HG03039 (cell line): ENCODE measurements at regions not wholly inside any gene's neighbourhood (a gene's known extent, or its start where the extent isn't known, plus 50 kb on each side); places are given as distances from the start of the nearest gene placed in this dataset.

Source experiments
- ATAC-seq: cut with Tn5 transposase; IDR thresholded peaks from one replicate; pipeline ENCODE4 v1.9.1; 2021; ENCODE audit warnings: mild to moderate bottlenecking, moderate library complexity; ENCODE audit not compliant: unreplicated experiment

DNA sequence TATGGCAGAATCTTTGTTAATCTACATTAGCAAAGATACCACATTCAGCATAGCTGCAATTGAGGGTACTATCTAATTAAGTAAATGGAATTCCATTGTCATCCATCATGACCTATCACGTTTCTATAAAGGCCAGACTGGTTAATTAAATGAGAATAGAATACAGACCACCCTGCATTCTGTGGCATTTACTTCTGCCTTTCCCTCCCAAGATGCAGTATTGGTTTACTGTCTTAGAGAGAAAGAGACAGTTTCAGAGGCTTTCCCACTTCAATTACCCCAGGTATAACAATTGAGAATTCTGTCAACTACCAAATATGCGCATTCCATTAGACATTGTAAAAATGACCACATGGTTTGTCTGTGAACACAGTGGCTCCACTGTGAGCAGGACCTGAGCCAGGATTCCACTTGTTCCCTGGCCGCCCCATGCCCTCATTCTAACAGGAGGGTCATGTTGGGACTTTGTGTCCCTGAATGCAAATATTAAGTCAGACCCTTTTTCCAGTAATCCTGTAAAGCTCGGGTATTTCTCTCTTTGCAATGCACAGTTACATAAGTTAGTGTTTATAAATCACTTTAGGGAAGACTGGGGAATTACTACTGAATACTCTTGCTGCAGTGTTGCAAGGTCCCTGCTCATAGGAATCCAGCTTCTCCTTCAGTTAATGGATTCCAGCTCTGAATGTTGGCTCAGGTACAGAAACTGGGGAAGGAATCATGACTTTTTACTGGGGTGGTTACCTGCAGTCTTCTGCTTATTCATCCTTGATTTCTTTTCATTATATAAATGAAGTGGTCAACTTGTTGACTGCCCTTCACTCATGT is 261.0 kb downstream of the PDGFC start:
- no peak for ATAC-seq

DNA sequence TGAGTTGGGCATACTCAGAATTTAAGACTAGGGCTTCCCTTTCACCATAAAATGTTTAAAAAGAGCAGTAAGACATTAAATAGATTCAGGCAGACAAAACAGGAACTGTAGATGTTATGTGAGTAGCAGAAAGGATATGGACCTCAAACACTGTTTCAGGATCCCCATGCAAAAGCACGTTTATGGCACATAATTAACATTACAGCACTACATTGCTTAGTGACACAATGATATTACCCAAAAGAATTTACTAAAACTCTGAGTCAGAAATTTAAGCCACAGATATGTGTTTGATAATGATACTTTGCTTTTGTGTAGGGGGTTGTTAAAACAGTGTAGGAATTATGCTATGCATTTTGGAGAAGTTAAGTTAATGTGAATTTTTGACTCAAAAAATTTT is 266.3 kb downstream of the PDGFC start:
- ATAC-seq, result no peak

DNA sequence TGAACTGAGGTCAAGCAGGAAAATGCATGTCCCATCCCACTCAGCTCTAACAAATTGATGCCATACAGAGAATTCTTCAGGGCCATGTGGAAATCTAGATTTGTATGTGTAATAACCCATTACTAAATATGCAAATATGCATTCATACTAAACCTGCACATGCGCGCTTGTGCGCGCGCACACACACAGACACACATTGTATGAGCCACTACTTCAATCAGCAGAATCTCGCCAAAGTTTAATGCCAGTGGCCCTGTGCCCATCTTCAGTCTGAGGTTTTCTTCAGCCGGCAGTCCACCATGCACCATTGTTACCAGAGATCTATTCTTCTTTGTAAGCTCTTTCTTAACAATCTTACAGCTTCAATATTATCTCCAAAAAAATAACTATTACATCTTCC is 276.4 kb downstream of the PDGFC start:
- ATAC-seq, result no peak

DNA sequence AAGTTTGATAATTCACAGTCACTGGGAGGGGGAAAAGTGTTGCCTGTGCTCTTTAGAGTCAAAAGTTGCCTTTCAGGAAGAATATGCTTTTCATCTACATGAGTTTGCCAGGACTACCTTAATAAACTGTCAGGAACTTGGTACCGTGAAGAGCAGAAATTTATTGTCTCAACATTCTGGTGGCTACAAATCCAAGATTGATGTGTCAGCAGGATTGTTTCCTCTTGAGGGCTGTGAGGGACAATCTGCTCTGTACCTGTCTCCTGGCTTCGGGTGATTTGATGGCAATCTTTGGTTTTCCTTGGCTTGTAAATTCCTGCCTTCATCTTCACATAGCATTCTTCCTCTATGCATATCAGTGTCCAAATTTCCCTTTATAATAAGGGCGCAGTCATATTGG is 277.2 kb downstream of the PDGFC start:
- no peak for ATAC-seq

DNA sequence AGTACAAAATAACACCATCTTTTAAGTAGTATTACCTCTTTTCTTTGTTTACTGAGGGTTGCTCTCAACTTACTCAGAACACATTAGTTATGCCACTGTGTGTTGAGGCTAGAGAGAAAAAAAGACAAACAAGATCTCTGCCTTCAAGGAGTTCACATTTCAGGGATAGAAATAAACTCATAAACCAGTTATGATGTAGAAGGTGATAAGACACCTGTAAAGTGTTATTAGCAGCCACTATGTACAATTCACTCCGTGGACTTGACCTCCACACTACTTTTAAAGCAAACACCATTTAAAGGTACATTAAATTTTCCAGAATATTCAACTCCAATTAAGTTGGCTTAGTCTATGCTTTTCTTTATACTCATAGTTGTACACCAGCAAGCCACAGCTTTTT is 278.0 kb downstream of the PDGFC start:
- no peak for ATAC-seq

DNA sequence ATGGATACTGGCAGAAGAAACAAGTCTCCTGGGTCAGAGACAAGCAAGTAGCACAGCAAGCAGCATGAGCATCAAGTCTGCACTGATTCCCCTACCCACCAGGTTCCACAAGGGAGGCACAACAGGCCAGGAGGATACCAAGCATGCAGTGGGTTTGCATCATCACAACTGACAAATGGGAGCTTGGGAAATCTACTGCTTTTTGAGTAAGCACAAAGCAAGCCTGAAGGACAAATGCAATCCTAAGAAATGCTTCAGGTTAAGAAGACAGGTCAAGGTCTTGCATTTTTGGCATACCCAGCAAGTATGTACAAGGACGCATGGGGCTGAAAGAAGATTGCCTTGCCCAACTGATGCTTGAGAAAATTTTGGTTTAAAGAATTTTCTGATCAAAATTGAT is 279.6 kb downstream of the PDGFC start:
- ATAC-seq, result no peak

DNA sequence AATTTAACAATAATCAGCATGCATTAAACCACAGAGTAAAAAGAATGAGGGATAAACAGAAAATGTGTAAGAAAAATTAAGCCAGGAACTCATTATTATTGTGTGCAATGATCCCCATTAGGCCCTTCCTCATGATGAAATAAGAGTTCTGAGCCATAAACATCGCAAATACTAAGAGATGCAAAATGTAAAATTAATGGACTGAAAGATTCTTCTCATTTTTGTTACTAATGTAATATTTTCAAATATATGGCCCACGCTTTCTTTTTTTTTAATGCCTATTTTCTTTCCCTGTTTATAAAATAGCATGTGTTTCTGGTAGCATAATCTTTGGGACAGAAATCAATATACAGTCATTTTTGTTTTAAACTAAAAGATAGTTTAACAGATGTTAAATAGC is 281.0 kb downstream of the PDGFC start:
- ATAC-seq, result no peak

DNA sequence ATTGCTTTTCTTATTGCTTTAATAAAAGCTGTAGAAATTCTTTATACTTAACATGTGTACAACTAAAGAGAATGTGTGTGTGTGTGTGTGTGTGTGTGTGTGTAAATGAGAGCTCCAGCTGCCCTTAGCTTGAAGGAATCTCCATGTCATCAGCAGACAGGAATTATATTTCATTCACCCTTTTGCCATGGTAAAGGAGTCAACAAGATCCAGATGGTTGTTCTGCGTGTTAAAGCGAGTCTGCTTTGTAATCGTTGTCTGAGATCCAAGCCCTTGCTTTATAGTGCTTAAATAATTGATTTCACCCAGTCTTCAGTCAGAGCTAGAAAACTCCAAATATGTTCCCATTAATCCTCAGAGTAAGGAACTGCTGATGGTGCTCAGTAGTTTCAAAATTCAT is 285.5 kb downstream of the PDGFC start:
- no peak for ATAC-seq

DNA sequence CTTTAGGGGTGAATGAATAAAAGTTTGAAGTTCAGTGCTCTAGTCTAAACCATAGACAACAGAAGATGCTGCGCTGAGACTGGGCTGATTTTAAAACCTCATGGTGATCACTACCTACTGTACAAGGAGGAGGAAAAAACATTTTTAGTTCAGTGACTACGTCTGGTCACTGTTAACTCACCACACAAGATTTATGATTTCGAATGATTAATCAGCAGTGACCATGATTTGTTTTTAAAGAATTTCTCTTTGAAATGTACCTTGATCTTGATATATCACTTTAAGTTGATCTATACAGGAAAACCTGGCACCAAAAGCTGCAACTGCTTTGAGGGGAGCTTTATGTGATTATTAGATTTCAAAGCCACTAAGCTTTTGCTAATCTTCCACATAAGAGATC is 286.3 kb downstream of the PDGFC start:
- ATAC-seq, result no peak

DNA sequence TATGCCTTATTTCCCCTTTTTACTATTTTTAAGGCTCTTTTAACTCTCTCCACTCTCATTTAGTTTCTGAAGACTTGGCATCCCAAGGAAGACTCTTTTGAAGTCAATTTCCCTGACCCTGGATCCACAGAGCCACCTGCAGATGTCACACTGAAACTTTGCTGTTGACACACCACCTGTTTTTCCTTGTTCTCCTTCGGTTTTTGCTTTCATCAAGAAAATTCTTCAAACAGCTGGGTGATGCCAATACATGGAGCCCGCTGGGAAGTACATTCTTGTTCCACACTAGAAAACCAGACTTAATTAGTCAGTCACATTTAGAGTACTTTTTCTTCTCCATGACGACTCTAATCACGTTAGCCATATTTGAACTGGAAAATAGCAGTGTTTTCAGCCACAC is 293.9 kb downstream of the PDGFC start:
- no peak for ATAC-seq

DNA sequence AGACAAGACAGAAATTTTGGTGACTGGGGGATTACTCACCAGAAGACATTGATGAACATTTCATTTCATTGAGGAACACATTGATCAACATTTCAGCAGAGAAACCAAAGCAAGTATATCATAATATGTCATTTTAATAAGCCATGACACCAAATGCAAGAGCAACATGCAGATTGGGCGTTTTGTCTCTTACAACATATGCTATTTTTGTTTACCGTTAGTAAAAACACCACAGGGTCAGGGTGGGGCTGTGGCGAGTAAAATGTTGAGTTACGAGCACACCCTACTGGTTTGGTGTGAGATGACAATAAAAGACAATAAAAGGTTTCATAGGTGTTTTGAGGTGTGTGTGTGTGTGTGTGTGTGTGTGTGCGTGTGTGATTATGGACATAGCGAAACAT is 294.5 kb downstream of the PDGFC start:
- no peak for ATAC-seq

DNA sequence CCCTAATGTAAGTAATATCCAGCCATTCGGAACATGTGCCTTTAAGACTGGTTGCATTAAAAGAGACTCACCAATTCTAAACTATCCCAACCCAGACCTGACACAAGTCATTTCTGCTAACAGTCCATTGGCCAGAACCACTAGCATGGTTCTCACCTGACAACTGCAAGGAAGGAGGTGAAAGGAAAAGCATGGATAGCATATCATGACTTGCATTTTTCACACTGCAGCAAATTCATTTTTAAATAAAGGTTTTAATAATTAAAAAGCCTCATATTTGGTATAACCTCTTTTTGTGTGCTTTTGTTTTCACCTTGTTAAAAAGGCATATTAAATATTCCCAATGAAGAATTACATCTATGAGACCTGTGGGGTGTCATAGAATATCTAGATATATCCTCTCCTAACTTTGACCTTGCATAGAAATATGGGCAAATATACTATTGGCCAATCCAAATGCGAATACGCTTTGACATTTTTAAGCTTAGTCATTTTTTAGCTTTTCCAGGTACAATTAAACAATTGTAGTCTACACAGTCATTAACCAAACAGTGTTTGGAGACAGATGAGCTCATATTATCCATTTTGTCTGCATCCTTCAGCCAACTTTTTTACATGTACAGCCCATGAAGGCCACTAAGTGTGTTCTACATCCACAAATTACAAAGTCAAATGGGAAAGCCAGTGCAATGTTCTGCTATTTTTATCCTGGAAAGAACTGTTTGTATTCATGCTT is 295.3 kb downstream of the PDGFC start:
- no peak for ATAC-seq

DNA sequence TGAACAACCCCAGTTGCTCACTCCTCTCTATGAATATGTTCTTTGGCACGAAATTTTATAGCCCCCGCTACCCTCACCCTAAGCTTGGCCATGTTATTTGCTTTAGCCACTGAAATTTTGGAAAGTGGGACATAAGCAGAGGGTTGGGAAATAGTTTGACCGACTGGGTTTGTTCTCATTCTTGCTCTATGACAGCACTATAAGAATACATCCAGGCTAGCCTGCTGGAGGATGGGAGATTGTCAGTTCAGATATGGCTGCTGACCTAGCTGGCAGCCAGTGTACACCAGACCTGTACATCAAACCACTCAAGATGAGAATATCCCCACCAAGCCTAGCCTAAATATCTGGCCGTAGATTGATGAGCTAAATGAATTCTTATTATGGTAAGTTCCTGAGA is 298.1 kb downstream of the PDGFC start:
- ATAC-seq, result no peak

DNA sequence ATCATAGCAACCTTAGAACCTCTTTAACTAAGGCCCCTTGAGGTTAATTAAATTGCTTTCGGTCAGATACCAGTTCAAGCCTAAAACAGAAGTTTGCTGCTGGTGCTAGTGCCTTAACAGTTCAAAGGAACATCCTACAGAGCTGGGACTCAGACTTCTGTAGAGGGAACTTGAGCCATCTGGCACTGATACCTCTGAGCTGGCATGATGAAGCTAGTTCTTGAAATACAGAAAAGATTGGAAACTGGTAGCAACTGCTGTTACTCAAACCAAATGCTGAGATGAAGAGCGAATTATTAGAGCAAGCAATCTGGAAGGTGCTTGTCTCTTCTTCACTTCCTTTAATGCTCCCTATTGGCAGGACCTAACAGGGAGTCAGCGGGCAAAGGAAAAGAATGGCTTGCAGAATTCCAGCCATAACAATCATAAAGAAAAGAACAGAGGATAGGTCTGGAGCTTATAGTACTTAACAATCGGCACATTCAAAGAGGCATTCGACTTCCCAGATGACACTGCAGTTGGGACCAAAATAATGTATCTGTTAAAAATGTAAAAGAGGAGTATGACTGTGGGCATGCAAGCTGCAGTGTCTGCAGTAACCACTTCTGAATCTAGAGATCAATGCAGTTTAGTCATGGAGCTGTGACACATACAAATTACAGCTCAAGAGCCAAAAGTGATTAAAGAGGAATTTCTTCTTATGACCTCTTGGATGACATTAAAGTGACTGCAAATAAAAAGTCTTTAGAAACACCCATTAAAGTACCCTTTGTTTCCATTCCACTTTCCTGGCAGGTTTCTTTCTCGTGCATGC is 298.9 kb downstream of the PDGFC start:
- no peak for ATAC-seq

DNA sequence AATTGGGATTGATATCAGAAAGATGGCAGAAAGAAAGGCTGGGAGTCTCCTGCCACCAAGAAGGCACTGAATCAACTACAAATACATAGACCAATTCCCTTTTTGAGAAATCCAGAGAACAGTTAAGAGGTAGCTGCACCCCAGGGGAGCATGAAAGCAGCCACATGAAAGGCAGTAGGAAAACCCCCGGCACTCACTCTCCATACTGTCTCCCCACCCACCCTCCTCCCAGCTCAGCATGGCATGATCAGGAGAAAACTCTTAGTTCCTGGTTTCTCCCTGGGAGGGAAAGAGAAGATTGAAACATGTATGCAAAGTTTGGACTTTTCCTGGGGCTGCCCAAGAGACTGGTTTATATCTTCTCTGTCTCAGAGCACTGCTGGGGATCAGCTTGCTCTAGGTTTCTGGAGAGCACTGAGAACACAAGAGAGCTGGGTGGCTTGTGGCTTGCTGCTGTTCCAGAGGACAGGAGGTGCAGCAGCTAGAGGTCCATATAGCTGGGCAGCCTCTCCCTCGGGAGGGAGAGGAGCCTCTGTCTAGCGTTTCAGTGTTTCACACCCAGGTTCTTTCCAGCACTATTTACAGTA is 305.7 kb downstream of the PDGFC start:
- ATAC-seq, result no peak

DNA sequence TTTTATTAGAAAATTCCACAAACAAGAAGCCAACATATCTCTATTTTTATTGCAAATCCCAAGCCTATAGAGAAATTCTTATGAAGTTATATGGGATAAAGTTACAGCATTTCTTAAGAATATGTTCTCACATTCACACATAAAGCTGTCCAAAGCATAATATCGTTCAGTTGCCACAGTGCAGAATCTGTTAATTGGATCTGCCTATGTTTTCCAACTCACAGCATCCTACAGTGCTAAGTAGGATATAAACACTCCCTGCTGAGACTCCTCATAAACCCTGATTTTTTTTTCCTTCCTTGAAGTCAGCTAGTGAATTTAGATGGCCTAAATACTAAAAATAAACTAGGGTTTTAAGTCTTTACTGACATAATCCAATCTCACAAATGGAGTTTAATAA is 307.9 kb downstream of the PDGFC start:
- ATAC-seq, result no peak

DNA sequence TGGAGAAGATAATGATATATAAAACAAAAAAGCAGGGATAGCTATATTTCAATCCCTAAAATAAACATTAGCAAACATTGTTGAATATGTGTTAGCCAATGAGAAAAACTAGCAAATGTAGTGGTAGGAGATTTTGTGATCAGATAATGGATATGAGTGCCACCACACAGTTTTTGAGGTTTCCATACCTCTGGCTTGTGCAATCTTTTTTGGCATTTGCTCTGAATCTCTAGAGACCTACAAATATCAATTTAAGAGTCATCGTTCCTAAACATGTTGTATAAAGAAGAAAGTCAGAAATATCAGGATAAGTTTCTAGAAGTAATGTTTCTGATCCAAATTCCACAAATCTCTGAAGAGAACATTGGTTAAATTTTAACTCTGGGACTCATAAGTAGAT is 308.7 kb downstream of the PDGFC start:
- ATAC-seq, result no peak

DNA sequence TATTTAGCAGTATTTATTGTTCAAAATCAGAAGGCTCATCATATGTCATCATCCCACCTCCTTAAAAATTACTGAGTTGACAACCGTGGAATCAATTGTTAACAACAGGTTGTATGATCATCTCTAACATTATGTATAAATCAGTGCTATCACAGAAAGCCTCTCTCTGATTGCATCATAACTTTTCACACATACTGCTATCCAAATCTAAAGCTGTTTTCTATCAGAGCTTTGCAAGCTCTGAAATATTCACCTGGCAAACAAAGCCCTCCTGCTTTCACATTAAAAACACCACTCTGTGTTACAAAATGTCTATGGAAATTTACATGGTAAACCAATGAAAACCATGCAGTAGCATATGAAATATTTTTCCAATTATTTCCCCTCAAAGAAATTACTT is 310.0 kb downstream of the PDGFC start:
- no peak for ATAC-seq

DNA sequence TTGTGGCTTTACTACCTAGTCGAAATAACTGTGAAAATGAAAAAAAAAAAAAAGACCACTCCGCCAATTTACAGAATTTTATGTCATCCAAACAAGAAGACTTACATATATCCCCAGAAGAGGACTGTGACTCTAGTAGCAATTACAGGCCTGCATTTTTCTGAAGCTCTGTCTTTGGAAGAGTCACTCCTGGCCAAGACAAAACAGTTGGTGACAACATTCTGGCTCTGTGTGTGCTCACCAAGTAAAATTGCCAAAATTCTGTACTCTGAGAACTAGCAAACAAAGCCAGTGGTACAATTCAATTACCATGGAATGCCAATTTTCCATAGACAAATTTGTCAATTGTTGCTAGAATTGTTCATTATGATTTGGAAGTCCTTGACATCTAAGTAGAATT is 311.1 kb downstream of the PDGFC start:
- ATAC-seq, result no peak

DNA sequence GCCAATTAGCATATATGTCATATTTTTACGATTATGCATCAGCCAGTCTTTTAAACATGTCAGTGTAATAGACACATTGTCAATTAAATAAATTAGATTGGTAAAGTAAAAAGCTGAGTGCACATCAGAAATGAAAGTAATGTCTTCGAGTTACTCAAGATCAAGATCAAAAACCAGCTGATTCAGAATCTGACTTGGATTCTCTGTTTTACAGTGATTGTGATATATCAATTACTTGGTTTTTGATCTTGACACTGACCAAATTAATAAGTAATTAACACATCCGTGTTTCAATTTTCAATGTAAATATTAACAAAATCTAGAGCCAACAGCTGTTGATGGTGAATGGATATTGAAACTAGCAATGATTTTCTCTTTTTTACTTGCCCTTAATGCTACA is 311.6 kb downstream of the PDGFC start:
- ATAC-seq, result no peak

DNA sequence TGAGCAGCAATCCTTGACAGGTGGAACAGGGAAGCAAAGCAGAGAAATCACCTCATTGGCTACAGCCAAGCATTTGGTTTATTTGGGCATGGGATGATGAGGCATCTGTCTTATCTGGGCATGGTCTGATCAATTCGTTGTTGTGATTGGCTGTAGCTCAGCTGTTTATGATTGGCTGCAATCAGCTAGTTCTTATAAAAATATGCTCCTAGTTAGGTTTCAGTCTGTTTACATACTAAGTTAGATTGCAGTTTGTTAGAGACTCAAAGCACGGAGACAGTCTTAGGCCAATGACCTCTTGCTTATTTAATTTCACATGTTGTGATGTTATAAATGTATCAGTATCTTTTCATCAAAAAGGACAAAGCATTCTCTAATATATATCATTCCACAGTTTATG is 312.0 kb downstream of the PDGFC start:
- no peak for ATAC-seq
